ENCODE measurements at regions not wholly inside any gene's neighbourhood (a gene's known extent, or its start where the extent isn't known, plus 50 kb on each side); places are given as distances from the start of the nearest gene placed in this dataset.
"Not testable (repeated sequence)": the region's sequence is repeated elsewhere in the genome, so short reads cannot be mapped to it uniquely, and the experiment has no call there.

GRCh38 chr15:77915261-77915960 lies 162.1 kb downstream of the TBC1D2B start:
- no peak overlapping the region for H3K4me3 ChIP-seq (replicated peaks in 1 of 3; ENCODE audit: insufficient read depth in 1 of 3, low read depth in 2 of 3, low read length in 3 of 3)
- CTCF ChIA-PET (ENCODE audit: low intra/inter-chr PET ratio, low total read pairs): no interaction called here
- no peak for FAIRE-seq
- H3K27ac ChIP-seq (ENCODE audit: extremely low read length, insufficient read depth, low read length): no peak overlapping the region
- no TSS peak for BruUV-seq (replicated peaks)
- intact Hi-C loops (cut with micrococcal nuclease; ENCODE audit: unreplicated experiment): no loop called here
- H3K79me2 ChIP-seq (ENCODE audit: insufficient read depth, low read length): no peaks in the 10 kb centered on the region
- no peaks in the 10 kb centered on the region for H3K27me3 ChIP-seq (ENCODE audit: control insufficient read depth in 1 of 2, insufficient read depth in 2 of 2, low read length in 2 of 2)
- TF ChIP-seq SOX6 (IDR thresholded peaks at IDR 0.05) (no peak), SOX6 (CRISPR knock-in tag; IDR thresholded peaks at IDR 0.05) (no peak), LRRFIP1 (CRISPR knock-in tag; conservative IDR thresholded peaks at IDR 0.05) (no peak), MED8 (CRISPR knock-in tag; IDR thresholded peaks at IDR 0.05; ENCODE audit: insufficient replicate concordance) (no peak), ZNF513 (CRISPR knock-in tag; conservative IDR thresholded peaks at IDR 0.05) (no peak), REL (CRISPR knock-in tag; conservative IDR thresholded peaks at IDR 0.05) (no peak), ZNF674 (CRISPR knock-in tag; IDR thresholded peaks at IDR 0.05; ENCODE audit: low read depth) (no peak), ZNF784 (CRISPR knock-in tag; IDR thresholded peaks at IDR 0.05; ENCODE audit: borderline replicate concordance) (no peak), TCF7 (IDR thresholded peaks at IDR 0.05; ENCODE audit: low read depth) (no peak), FLYWCH1 (CRISPR knock-in tag; IDR thresholded peaks at IDR 0.05) (no peak), ZNF484 (CRISPR knock-in tag; IDR thresholded peaks at IDR 0.05; ENCODE audit: borderline replicate concordance, low read depth) (no peak), NFE2L1 (CRISPR knock-in tag; IDR thresholded peaks at IDR 0.05; ENCODE audit: borderline replicate concordance) (no peak), ZBTB25 (CRISPR knock-in tag; IDR thresholded peaks at IDR 0.05) (no peak)
- H3K36me3 ChIP-seq (replicated peaks in 1 of 2; ENCODE audit: control insufficient read depth in 1 of 2, insufficient read depth in 2 of 2, low read length in 2 of 2): no peaks in the 10 kb centered on the region
- DNase-seq (ENCODE audit: low spot score): no peak
- H3K4me1 ChIP-seq (ENCODE audit: insufficient read depth, low read length): no peaks in the 10 kb centered on the region
- 74% methylated on average over 9 of the region's 19 CpGs for whole genome bisulfite sequencing (ENCODE audit: low lambda C conversion rate)
- no peak overlapping the region for H2AFZ ChIP-seq (ENCODE audit: low read length)
- POLR2A ChIA-PET: no interaction called here
- H3K9ac ChIP-seq (ENCODE audit: insufficient read depth, low read depth, low read length): no peak overlapping the region
- in situ Hi-C loops (cut with HindIII; ENCODE audit: extremely low pct_ligation_motif_present, low pct_unique_long_range_greater_than_20kb): no loop called here
- ATAC-seq: no peak
- H4K20me1 ChIP-seq (ENCODE audit: insufficient read depth, low read length): no peaks in the 10 kb centered on the region
- no peaks in the 10 kb centered on the region for H3K9me3 ChIP-seq (ENCODE audit: low read length)
- H3K4me2 ChIP-seq (ENCODE audit: low read depth, low read length): no peak overlapping the region

- H3K36me3 ChIP-seq (replicated peaks in 1 of 2; ENCODE audit: control insufficient read depth in 1 of 2, insufficient read depth in 2 of 2, low read length in 2 of 2); ATAC-seq; H3K27me3 ChIP-seq (ENCODE audit: control insufficient read depth in 1 of 2, insufficient read depth in 2 of 2, low read length in 2 of 2); H3K9ac ChIP-seq (ENCODE audit: insufficient read depth, low read depth, low read length); POLR2A ChIA-PET; H3K4me2 ChIP-seq (ENCODE audit: low read depth, low read length); intact Hi-C loops (cut with micrococcal nuclease; ENCODE audit: unreplicated experiment); H3K27ac ChIP-seq (ENCODE audit: extremely low read length, insufficient read depth, low read length); CTCF ChIA-PET (ENCODE audit: low intra/inter-chr PET ratio, low total read pairs); FAIRE-seq; H3K79me2 ChIP-seq (ENCODE audit: insufficient read depth, low read length); H4K20me1 ChIP-seq (ENCODE audit: insufficient read depth, low read length); H3K4me1 ChIP-seq (ENCODE audit: insufficient read depth, low read length); H2AFZ ChIP-seq (ENCODE audit: low read length); in situ Hi-C loops (cut with HindIII; ENCODE audit: extremely low pct_ligation_motif_present, low pct_unique_long_range_greater_than_20kb); BruUV-seq (replicated peaks); H3K9me3 ChIP-seq (ENCODE audit: low read length); DNase-seq (ENCODE audit: low spot score); H3K4me3 ChIP-seq (replicated peaks in 1 of 3; ENCODE audit: insufficient read depth in 1 of 3, low read depth in 2 of 3, low read length in 3 of 3): not testable (repeated sequence)
- WGBS (ENCODE audit: low lambda C conversion rate): 66% methylated on average over 5 of the region's 5 CpGs
These were observed 163.0 kb downstream of the TBC1D2B start for GRCh38 chr15:77914531-77914930.
